GM12878 (cell line): ENCODE measurements at regions not wholly inside any gene's neighbourhood (a gene's known extent, or its start where the extent isn't known, plus 50 kb on each side); places are given as distances from the start of the nearest gene placed in this dataset.

Experiments
- CREB1 ChIP-seq: IDR thresholded peaks from 2 replicates; pipeline ENCODE4 v1.6.1; 2012; ENCODE audit warnings: low read depth, mild to moderate bottlenecking, inconsistent platforms
- EGR1 ChIP-seq, 2 experiments: IDR thresholded peaks; 1 replicate in 1 of 2; 2 replicates in 1 of 2; pipeline ENCODE4 v1.6.1; 2011 to 2012; ENCODE audit warnings: low read depth in 2 of 2, low read length in 2 of 2, borderline replicate concordance in 1 of 2, mild to moderate bottlenecking in 1 of 2, moderate library complexity in 1 of 2
- EP300 ChIP-seq, 2 experiments: fragments of 150-350 bp in 1 of 2; IDR thresholded peaks; 2 replicates each; pipeline ENCODE4 v1.6.1; 2011 to 2012; ENCODE audit warnings: low read depth in 2 of 2, low read length in 2 of 2, borderline replicate concordance in 1 of 2, improper control_type of control experiment in 1 of 2, inconsistent platforms in 1 of 2; ENCODE audit not compliant: control insufficient read depth in 1 of 2
- KLF5 ChIP-seq: fragments of 450-650 bp; IDR thresholded peaks from 2 replicates; pipeline ENCODE4 v1.6.1; 2014; ENCODE audit warnings: mild to moderate bottlenecking; ENCODE audit not compliant: partially characterized antibody
- MTA3 ChIP-seq: IDR thresholded peaks from 2 replicates; pipeline ENCODE4 v1.6.1; 2012; ENCODE audit warnings: low read length, inconsistent platforms, borderline replicate concordance
- PAX5 ChIP-seq: IDR thresholded peaks from 2 replicates; pipeline ENCODE4 v1.6.1; 2011; ENCODE audit warnings: low read depth, low read length, borderline replicate concordance
- POLR2A ChIP-seq: IDR thresholded peaks from 2 replicates; pipeline ENCODE4 v1.6.1; 2011; ENCODE audit warnings: low read depth, mild to moderate bottlenecking, low read length
- SMC3 ChIP-seq: IDR thresholded peaks from 2 replicates; pipeline ENCODE4 v1.6.1; 2011; ENCODE audit warnings: low read length, improper control_type of control experiment, borderline replicate concordance
- SP1 ChIP-seq: IDR thresholded peaks from one replicate; pipeline ENCODE4 v1.6.1; 2011; ENCODE audit warnings: low read depth, low read length
- SREBF1 ChIP-seq: IDR thresholded peaks from 2 replicates; pipeline ENCODE4 v1.6.1; 2012; ENCODE audit warnings: mild to moderate bottlenecking, low read length
- SRF ChIP-seq, 2 experiments: IDR thresholded peaks; 2 replicates each; pipeline ENCODE4 v1.6.1; 2011; ENCODE audit warnings: low read depth in 2 of 2, low read length in 2 of 2, mild to moderate bottlenecking in 1 of 2, moderate library complexity in 1 of 2
- TF ChIP-seq, protein P1 (sequence below): IDR thresholded peaks from 2 replicates; pipeline ENCODE4 v1.6.1; 2011; ENCODE audit warnings: borderline replicate concordance, low read depth, mild to moderate bottlenecking, moderate library complexity, low read length; ENCODE audit not compliant: insufficient read depth, poor library complexity, severe bottlenecking
- TF ChIP-seq, protein P2 (sequence below), 3 experiments: IDR thresholded peaks in 2 of 3; conservative IDR thresholded peaks in 1 of 3; 2 replicates each; pipeline ENCODE4 v1.5.1; 2011; ENCODE audit warnings: low read depth in 3 of 3, low read length in 3 of 3, mild to moderate bottlenecking in 3 of 3, control low read depth in 2 of 3, moderate library complexity in 2 of 3, inconsistent platforms in 1 of 3, mixed read lengths in 1 of 3; ENCODE audit not compliant: control insufficient read depth in 2 of 3, insufficient read depth in 1 of 3; ENCODE audit errors: extremely low read depth in 1 of 3

DNA sequence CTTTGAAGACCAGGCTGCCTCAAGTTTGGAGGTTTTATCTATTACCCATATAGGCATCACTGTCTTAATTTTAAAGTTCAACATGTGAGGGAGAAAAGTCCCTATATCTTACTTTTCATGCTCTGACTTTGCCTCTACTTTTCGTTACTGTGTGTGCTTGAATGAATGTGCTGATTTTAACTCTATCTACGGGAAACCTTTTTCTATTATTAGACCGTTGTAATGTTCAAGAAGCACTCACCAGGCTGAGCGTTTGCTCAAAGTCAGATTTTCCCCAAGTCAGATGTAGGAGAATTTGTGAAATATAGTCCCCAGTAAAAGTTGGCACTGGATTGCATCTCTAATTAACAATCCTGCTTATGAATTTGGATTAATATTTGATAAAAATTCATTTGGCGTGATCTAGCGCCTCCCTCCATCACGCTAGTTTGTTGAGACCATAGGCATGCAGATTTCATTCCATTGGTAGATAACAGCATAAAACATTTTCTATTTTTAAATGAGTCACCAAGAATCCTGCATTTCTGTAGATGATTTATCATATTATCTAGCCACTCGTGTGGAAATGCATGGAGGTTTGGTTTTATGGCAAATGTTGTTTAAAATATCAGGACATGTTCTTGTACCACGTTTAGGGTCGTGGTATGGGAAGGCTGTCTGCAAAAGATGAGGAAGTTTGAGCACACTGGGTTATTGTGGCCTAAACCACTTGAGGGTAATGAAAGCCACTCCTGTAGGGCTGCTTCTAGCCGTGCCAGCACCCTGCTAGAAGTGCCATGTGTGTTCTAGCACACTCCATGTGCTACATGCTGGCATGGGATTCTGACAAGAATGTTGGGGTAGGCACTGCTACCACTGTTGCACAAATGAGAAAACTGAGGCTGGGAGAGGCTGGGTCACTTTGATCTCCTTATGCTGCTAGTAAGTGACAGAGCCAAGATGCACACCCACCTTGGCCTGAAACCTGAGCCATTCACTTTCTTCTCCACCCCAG, 179.4 kb downstream of the FGF9 start:
- TF ChIP-seq CREB1 = no peak
- TF ChIP-seq, protein P1, sequence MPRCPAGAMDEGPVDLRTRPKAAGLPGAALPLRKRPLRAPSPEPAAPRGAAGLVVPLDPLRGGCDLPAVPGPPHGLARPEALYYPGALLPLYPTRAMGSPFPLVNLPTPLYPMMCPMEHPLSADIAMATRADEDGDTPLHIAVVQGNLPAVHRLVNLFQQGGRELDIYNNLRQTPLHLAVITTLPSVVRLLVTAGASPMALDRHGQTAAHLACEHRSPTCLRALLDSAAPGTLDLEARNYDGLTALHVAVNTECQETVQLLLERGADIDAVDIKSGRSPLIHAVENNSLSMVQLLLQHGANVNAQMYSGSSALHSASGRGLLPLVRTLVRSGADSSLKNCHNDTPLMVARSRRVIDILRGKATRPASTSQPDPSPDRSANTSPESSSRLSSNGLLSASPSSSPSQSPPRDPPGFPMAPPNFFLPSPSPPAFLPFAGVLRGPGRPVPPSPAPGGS = no peak
- no peak for TF ChIP-seq MTA3
- no peak for TF ChIP-seq EGR1 (IDR thresholded peaks at IDR 0.05; ENCODE audit: borderline replicate concordance in 1 of 2, low read depth in 2 of 2, low read length in 2 of 2)
- TF ChIP-seq PAX5 = no peak
- TF ChIP-seq SREBF1 = no peak
- TF ChIP-seq, protein P2, sequence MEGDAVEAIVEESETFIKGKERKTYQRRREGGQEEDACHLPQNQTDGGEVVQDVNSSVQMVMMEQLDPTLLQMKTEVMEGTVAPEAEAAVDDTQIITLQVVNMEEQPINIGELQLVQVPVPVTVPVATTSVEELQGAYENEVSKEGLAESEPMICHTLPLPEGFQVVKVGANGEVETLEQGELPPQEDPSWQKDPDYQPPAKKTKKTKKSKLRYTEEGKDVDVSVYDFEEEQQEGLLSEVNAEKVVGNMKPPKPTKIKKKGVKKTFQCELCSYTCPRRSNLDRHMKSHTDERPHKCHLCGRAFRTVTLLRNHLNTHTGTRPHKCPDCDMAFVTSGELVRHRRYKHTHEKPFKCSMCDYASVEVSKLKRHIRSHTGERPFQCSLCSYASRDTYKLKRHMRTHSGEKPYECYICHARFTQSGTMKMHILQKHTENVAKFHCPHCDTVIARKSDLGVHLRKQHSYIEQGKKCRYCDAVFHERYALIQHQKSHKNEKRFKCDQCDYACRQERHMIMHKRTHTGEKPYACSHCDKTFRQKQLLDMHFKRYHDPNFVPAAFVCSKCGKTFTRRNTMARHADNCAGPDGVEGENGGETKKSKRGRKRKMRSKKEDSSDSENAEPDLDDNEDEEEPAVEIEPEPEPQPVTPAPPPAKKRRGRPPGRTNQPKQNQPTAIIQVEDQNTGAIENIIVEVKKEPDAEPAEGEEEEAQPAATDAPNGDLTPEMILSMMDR (IDR thresholded peaks at IDR 0.05 in 2 of 3, conservative IDR thresholded peaks at IDR 0.05 in 1 of 3; ENCODE audit: control insufficient read depth in 2 of 3, extremely low read depth in 1 of 3, insufficient read depth in 1 of 3, low read depth in 3 of 3, low read length in 3 of 3) = no peak
- no peak for TF ChIP-seq POLR2A
- TF ChIP-seq SRF (IDR thresholded peaks at IDR 0.05; ENCODE audit: low read depth in 2 of 2, low read length in 2 of 2) = no peak
- no peak for TF ChIP-seq EP300 (IDR thresholded peaks at IDR 0.05; ENCODE audit: borderline replicate concordance in 1 of 2, control insufficient read depth in 1 of 2, low read depth in 2 of 2, low read length in 2 of 2)
- TF ChIP-seq SMC3 = no peak
- TF ChIP-seq KLF5 = no peak
- TF ChIP-seq SP1 = no peak
